Liver (tissue), 3 donors: ENCODE measurements at regions not wholly inside any gene's neighbourhood (a gene's known extent, or its start where the extent isn't known, plus 50 kb on each side); places are given as distances from the start of the nearest gene placed in this dataset.

Experiments
- ATF3 ChIP-seq: IDR thresholded peaks from 2 replicates; pipeline ENCODE4 v1.6.1; 2016; ENCODE audit warnings: antibody characterized with exemption
- EGR1 ChIP-seq, 2 donors: IDR thresholded peaks; 2 replicates each; pipeline ENCODE4 v1.6.1; 2016 to 2018; ENCODE audit warnings: antibody characterized with exemption in 2 of 2, low read depth in 2 of 2
- JUND ChIP-seq, 2 donors: IDR thresholded peaks; 2 replicates each; pipeline ENCODE4 v1.6.1; 2016; ENCODE audit warnings: antibody characterized with exemption in 2 of 2
- MAX ChIP-seq: IDR thresholded peaks from 2 replicates; pipeline ENCODE4 v1.6.1; 2016; ENCODE audit warnings: antibody characterized with exemption
- REST ChIP-seq: IDR thresholded peaks from 2 replicates; pipeline ENCODE4 v1.6.1; 2016; ENCODE audit warnings: antibody characterized with exemption, mild to moderate bottlenecking
- ZBTB33 ChIP-seq: IDR thresholded peaks from 2 replicates; pipeline ENCODE4 v1.6.1; 2016; ENCODE audit warnings: antibody characterized with exemption
- TF ChIP-seq, protein P1 (sequence below): fragments of 150-350 bp; IDR thresholded peaks from 2 replicates; pipeline ENCODE4 v1.5.1; 2017; ENCODE audit warnings: improper control_type of control experiment, low read depth, low read length; ENCODE audit not compliant: missing input control
- donor health status: healthy.
- donor health status: healthy.

GRCh38 chr2:107278672-107279071 is 392.7 kb upstream of the ST6GAL2 start:
- TF ChIP-seq, protein P1, sequence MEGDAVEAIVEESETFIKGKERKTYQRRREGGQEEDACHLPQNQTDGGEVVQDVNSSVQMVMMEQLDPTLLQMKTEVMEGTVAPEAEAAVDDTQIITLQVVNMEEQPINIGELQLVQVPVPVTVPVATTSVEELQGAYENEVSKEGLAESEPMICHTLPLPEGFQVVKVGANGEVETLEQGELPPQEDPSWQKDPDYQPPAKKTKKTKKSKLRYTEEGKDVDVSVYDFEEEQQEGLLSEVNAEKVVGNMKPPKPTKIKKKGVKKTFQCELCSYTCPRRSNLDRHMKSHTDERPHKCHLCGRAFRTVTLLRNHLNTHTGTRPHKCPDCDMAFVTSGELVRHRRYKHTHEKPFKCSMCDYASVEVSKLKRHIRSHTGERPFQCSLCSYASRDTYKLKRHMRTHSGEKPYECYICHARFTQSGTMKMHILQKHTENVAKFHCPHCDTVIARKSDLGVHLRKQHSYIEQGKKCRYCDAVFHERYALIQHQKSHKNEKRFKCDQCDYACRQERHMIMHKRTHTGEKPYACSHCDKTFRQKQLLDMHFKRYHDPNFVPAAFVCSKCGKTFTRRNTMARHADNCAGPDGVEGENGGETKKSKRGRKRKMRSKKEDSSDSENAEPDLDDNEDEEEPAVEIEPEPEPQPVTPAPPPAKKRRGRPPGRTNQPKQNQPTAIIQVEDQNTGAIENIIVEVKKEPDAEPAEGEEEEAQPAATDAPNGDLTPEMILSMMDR, result no peak
- TF ChIP-seq JUND (IDR thresholded peaks at IDR 0.05) (no peak), ZBTB33 (no peak), REST (no peak), ATF3 (no peak), MAX (no peak), EGR1 (IDR thresholded peaks at IDR 0.05; ENCODE audit: low read depth in 2 of 2) (no peak)
